HFFc6 (cell line): ENCODE measurements at regions not wholly inside any gene's neighbourhood (a gene's known extent, or its start where the extent isn't known, plus 50 kb on each side); places are given as distances from the start of the nearest gene placed in this dataset.

Experiments used
- DNase-seq: peaks from one replicate; pipeline ENCODE4 v3.0.0-alpha.2; 2018
- H3K27ac Mint-ChIP-seq: 2 replicates; pipeline ENCODE4 v1.8.0; 2020; ENCODE audit warnings: mild to moderate bottlenecking, mixed read lengths
- H3K27me3 Mint-ChIP-seq: 2 replicates; pipeline ENCODE4 v1.8.0; 2021; ENCODE audit warnings: mild to moderate bottlenecking, moderate library complexity, mixed read lengths; ENCODE audit not compliant: insufficient read depth
- H3K36me3 Mint-ChIP-seq: 2 replicates; pipeline ENCODE4 v1.8.0; 2021; ENCODE audit warnings: low read depth, mixed read lengths
- H3K4me1 Mint-ChIP-seq: 2 replicates; pipeline ENCODE4 v1.8.0; 2020; ENCODE audit warnings: low read depth, mixed read lengths
- H3K4me3 Mint-ChIP-seq: 2 replicates; pipeline ENCODE4 v1.8.0; 2020; ENCODE audit warnings: mild to moderate bottlenecking, moderate library complexity, mixed read lengths
- H3K9me3 Mint-ChIP-seq: 2 replicates; pipeline ENCODE4 v1.8.0; 2020; ENCODE audit warnings: mild to moderate bottlenecking, mixed read lengths
- TF ChIP-seq, protein P1 (sequence below): fragments of 200-600 bp; sonication (generic); IDR thresholded peaks from 2 replicates; pipeline ENCODE4 v1.5.0; 2021; ENCODE audit warnings: antibody characterized with exemption, mild to moderate bottlenecking

DNA sequence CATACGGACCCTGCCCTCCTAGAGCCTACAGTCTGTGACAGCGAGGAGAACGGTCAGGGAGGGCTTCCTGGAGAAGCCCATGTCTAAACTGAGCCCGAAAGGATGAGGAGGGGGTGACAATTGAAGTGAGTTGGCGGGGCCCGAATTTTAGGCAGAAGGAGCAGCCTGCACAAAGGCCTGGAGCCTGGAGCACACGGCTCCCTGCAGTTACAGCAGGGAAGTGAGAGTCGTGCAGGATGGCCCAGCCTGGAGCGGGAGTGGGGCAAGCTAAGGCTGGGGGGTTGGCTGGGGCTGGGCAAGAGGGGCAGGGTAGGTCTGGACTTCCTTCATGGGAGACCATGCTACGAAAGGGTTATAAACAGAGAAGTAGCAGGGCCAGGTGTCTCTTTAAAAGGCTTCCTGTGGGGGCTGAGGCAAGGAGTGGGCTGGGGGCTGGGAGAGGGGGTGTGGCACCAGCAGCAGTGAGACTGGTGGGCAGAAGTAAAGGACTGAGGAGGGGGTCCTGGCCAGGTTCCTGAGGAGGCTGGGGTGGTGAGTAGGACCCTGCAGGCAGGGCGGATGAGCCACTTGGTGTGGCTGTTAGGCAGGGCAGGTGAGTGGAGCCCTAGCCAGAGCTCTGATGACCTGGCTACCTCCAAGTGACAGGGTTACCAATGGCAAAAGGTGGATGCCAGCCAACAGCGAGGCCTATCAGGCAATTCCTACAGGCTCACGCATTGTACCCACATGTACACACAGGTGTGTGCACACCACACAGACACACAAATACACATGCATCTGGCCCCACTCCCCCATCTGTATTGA lies 119.2 kb downstream of the MRPL14 start:
- peaks cover 57% of the 10 kb centered on the region for H3K4me1 Mint-ChIP-seq
- H3K27ac Mint-ChIP-seq: no peak overlapping the region
- H3K4me3 Mint-ChIP-seq: no peak overlapping the region
- H3K9me3 Mint-ChIP-seq: peaks cover 7% of the 10 kb centered on the region
- H3K36me3 Mint-ChIP-seq: peaks cover 4% of the 10 kb centered on the region
- DNase-seq: no peak
- H3K27me3 Mint-ChIP-seq: peaks cover 8% of the 10 kb centered on the region; the same call in 1 of the 2 replicates
- TF ChIP-seq, protein P1, sequence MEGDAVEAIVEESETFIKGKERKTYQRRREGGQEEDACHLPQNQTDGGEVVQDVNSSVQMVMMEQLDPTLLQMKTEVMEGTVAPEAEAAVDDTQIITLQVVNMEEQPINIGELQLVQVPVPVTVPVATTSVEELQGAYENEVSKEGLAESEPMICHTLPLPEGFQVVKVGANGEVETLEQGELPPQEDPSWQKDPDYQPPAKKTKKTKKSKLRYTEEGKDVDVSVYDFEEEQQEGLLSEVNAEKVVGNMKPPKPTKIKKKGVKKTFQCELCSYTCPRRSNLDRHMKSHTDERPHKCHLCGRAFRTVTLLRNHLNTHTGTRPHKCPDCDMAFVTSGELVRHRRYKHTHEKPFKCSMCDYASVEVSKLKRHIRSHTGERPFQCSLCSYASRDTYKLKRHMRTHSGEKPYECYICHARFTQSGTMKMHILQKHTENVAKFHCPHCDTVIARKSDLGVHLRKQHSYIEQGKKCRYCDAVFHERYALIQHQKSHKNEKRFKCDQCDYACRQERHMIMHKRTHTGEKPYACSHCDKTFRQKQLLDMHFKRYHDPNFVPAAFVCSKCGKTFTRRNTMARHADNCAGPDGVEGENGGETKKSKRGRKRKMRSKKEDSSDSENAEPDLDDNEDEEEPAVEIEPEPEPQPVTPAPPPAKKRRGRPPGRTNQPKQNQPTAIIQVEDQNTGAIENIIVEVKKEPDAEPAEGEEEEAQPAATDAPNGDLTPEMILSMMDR: no peak

DNA sequence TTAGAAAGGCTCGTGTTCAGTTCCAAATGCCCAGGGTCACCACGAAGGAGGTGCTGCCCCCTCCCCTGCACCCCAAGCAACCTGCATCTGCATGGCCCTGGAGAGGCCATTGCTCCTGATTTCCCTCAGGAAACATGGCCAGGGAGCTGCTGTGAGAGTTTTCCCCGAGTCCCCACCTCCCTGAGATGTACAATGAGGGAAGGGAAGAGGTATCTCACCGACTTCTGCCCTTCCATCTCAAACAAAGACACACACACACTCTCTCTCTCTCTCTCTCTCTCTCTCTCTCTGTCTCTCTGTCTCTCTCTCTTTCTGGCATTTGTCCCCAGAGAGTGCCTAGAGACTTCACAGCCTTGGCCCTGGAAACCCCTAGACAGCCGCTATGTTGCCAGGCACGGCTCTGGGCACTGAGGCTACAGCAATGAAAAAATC lies 120.4 kb downstream of the MRPL14 start:
- Mint-ChIP-seq H3K27ac (no peak overlapping the region), H3K27me3 (peaks cover 8% of the 10 kb centered on the region; the same call in 1 of the 2 replicates), H3K4me3 (no peak overlapping the region), H3K4me1 (peaks cover 51% of the 10 kb centered on the region), H3K9me3 (no peaks in the 10 kb centered on the region), H3K36me3 (no peaks in the 10 kb centered on the region)
- TF ChIP-seq, protein P1: no peak
- no peak for DNase-seq

DNA sequence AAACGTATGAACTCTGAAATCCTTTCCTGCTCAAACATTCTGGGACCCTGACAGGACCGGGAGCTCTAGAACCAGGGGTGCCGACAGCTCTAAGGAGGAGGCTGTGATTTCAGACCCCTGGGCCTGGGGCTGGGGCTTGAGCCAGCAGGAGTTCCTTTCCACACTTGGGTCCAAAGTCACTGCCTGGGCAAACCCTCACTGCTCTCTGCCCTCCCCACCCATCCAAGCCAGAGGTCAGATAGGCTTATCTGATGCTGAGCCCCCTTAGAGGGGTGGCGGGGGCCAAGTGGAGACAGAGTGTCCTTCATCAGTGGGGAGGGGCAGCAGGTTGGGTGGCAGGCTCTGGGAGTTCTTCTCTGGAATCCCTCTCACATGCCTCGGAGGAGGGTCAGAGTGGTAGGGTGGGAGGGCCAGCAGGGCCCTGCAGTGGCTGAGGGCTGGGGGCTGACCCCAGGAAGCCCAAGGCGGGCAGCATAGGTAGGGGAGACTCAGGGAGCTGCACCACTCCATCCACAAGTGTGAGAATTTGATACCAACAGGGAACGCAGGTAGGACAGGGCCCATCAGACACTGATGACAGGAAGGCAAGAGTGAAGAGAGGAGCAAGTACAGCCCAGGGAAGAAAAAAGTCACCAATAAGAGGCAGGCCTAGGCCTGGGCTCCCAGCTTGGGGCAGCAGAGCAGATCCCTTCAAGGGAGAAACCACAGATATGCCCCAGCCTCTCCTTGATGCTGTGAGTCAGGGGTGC lies 121.0 kb downstream of the MRPL14 start:
- DNase-seq: no peak
- TF ChIP-seq, protein P1: no peak
- H3K27me3 Mint-ChIP-seq: peaks cover 8% of the 10 kb centered on the region; the same call in 1 of the 2 replicates
- H3K9me3 Mint-ChIP-seq: no peaks in the 10 kb centered on the region
- H3K4me3 Mint-ChIP-seq: no peak overlapping the region
- H3K4me1 Mint-ChIP-seq: peaks cover 48% of the 10 kb centered on the region
- H3K27ac Mint-ChIP-seq: no peak overlapping the region
- no peaks in the 10 kb centered on the region for H3K36me3 Mint-ChIP-seq

DNA sequence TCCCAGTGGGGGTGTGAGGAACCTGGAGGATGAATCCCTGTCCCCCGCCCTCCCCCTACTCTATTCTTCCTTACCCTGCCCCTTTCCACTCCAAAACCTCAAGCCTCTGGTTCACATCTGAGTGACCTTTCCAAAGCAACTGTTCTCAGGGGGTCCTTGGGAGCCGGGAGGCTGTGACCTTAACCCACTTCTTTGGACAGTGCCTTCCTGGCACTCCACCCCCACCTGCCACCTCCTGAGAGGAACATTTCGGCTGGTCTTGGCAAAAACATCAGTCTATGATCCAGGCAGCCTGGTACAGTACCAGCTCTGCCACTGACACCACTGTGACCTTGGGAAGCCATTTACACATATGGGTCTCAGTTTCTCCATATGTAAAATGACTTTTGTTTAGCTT lies 121.7 kb downstream of the MRPL14 start:
- H3K27ac Mint-ChIP-seq: no peak overlapping the region
- H3K9me3 Mint-ChIP-seq: no peaks in the 10 kb centered on the region

DNA sequence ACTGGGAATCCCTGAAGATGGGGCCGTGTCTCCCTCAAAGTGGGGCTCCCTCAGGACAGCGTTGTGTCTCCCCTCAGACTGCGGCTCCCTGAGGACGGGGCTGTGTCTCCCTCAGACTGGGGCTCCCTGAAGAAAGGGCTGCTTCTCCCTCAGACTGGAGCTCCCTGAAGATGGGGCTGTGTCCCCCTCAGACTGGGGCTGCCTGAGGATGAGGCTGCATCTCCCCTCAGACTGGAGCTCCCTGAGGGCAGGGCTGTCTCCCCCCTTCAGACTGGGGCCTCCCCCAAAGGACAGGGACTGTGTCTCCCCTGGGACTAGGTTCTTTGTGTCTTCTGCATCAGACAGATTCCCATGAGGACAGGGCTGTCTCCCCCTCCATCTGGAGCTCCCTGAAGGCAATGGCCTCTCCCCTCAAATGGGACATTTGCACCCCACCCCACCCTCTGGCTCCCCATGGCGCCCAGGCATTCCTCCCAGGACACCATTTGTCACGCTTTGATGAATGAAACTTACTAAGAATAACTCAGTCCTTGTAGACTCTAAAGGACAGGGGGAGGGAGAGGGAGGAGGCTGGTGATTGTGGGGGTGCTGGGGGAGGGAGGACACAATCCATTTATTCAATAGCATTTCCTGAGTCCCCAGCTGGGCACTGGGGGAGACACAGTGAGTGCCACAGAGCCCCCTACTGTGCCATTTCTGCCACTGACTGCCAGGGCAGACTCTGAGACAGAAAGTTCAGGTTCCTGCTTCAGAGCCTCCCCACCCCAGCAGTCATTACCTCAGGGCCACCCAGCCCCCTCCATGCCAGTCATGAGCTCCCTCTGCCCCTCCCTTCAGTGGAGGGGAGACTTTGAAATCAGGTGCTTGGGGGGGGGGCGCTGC lies 122.4 kb downstream of the MRPL14 start:
- Mint-ChIP-seq H3K4me3 (no peak overlapping the region), H3K4me1 (peaks cover 34% of the 10 kb centered on the region), H3K27ac (no peak overlapping the region)

More for the DNA sequence above, 121.7 kb downstream of the MRPL14 start:
- no peak for DNase-seq
- Mint-ChIP-seq H3K4me1 (peaks cover 40% of the 10 kb centered on the region), H3K4me3 (no peak overlapping the region), H3K27me3 (peaks cover 8% of the 10 kb centered on the region; the same call in 1 of the 2 replicates), H3K36me3 (no peaks in the 10 kb centered on the region)
- TF ChIP-seq, protein P1: no peak; the same call in 1 of the 2 replicates

More for the DNA sequence above, 122.4 kb downstream of the MRPL14 start:
- H3K9me3 Mint-ChIP-seq: no peaks in the 10 kb centered on the region
- TF ChIP-seq, protein P1: peak; percentile 57
- H3K36me3 Mint-ChIP-seq: no peaks in the 10 kb centered on the region
- DNase-seq: no peak
- H3K27me3 Mint-ChIP-seq: peaks cover 8% of the 10 kb centered on the region; the same call in 1 of the 2 replicates
